Fibroblast of lung (primary cell): ENCODE measurements at regions not wholly inside any gene's neighbourhood (a gene's known extent, or its start where the extent isn't known, plus 50 kb on each side); places are given as distances from the start of the nearest gene placed in this dataset.

Experiments used
- EZH2 ChIP-seq: IDR thresholded peaks from 2 replicates; pipeline ENCODE4 v1.5.1; 2012; ENCODE audit warnings: low read length, control low read depth, mild to moderate bottlenecking; ENCODE audit errors: missing control alignments
- TF ChIP-seq, protein P1 (sequence below), 2 donors: IDR thresholded peaks in 1 of 2; conservative IDR thresholded peaks in 1 of 2; 1 replicate in 1 of 2; 2 replicates in 1 of 2; pipeline ENCODE4 v1.5.1; 2011 to 2012; ENCODE audit warnings: low read length in 2 of 2, control low read depth in 1 of 2, inconsistent platforms in 1 of 2, low read depth in 1 of 2, mild to moderate bottlenecking in 1 of 2

GRCh38 chr9:31585158-31585557 lies 799.3 kb upstream of the ACO1 start:
- TF ChIP-seq, protein P1, sequence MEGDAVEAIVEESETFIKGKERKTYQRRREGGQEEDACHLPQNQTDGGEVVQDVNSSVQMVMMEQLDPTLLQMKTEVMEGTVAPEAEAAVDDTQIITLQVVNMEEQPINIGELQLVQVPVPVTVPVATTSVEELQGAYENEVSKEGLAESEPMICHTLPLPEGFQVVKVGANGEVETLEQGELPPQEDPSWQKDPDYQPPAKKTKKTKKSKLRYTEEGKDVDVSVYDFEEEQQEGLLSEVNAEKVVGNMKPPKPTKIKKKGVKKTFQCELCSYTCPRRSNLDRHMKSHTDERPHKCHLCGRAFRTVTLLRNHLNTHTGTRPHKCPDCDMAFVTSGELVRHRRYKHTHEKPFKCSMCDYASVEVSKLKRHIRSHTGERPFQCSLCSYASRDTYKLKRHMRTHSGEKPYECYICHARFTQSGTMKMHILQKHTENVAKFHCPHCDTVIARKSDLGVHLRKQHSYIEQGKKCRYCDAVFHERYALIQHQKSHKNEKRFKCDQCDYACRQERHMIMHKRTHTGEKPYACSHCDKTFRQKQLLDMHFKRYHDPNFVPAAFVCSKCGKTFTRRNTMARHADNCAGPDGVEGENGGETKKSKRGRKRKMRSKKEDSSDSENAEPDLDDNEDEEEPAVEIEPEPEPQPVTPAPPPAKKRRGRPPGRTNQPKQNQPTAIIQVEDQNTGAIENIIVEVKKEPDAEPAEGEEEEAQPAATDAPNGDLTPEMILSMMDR (conservative IDR thresholded peaks at IDR 0.05 in 1 of 2, IDR thresholded peaks at IDR 0.05 in 1 of 2; ENCODE audit: low read depth in 1 of 2, low read length in 2 of 2): no peak
- TF ChIP-seq EZH2: no peak
